ENCODE measurements at regions not wholly inside any gene's neighbourhood (a gene's known extent, or its start where the extent isn't known, plus 50 kb on each side); places are given as distances from the start of the nearest gene placed in this dataset.

DNA sequence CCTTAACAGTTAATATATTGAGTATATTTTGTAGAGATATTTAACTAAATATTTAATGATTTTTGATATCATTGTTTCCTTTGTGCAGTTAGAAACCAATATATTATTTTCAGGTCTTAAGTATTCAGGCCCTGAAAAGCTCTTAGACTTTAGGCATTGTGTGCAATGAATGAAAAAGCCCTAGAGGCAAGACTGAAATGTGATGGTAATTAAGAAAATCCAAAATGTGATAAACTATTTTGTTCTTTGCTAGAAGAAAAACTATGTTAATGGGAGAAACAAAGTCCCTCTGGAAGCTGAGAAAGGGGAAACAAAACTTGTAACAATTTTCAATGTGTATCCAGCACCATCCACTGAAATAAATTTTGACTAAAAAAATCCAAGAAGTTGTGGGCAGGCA is 54.6 kb upstream of the SSR3 start:
- H3K4me1 Mint-ChIP-seq, result peaks cover 42% of the 10 kb centered on the region
- Histone ChIP-seq H3K9ac (no peak overlapping the region), H3K36me3 (no peaks in the 10 kb centered on the region), H2AFZ (replicated peaks) (no peak overlapping the region), H3K9me3 (ENCODE audit: low read depth) (no peaks in the 10 kb centered on the region), H4K20me1 (ENCODE audit: low read depth) (no peaks in the 10 kb centered on the region), H3K79me2 (ENCODE audit: low read depth) (no peaks in the 10 kb centered on the region), H3F3A (ENCODE audit: low read depth) (peaks cover 14% of the 10 kb centered on the region), H3K27me3 (peaks cover 22% of the 10 kb centered on the region), H3K4me3 (no peak overlapping the region), H3K4me2 (no peak overlapping the region), H3K4me1 (peaks cover 10% of the 10 kb centered on the region), H3K27ac (no peak overlapping the region)
- DNase-seq (ENCODE audit: low spot score), result no peak
- TF ChIP-seq, protein P1, sequence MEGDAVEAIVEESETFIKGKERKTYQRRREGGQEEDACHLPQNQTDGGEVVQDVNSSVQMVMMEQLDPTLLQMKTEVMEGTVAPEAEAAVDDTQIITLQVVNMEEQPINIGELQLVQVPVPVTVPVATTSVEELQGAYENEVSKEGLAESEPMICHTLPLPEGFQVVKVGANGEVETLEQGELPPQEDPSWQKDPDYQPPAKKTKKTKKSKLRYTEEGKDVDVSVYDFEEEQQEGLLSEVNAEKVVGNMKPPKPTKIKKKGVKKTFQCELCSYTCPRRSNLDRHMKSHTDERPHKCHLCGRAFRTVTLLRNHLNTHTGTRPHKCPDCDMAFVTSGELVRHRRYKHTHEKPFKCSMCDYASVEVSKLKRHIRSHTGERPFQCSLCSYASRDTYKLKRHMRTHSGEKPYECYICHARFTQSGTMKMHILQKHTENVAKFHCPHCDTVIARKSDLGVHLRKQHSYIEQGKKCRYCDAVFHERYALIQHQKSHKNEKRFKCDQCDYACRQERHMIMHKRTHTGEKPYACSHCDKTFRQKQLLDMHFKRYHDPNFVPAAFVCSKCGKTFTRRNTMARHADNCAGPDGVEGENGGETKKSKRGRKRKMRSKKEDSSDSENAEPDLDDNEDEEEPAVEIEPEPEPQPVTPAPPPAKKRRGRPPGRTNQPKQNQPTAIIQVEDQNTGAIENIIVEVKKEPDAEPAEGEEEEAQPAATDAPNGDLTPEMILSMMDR (IDR thresholded peaks at IDR 0.05), result no peak
- no peaks in the 10 kb centered on the region for H3K9me3 Mint-ChIP-seq
- peak overlapping the region; percentile 36 for H3K27ac Mint-ChIP-seq
- no peak overlapping the region for H3K4me3 Mint-ChIP-seq
- H3K36me3 Mint-ChIP-seq, result no peaks in the 10 kb centered on the region
- peaks cover 4% of the 10 kb centered on the region for H3K27me3 Mint-ChIP-seq (ENCODE audit: insufficient read depth, low read depth)

DNA sequence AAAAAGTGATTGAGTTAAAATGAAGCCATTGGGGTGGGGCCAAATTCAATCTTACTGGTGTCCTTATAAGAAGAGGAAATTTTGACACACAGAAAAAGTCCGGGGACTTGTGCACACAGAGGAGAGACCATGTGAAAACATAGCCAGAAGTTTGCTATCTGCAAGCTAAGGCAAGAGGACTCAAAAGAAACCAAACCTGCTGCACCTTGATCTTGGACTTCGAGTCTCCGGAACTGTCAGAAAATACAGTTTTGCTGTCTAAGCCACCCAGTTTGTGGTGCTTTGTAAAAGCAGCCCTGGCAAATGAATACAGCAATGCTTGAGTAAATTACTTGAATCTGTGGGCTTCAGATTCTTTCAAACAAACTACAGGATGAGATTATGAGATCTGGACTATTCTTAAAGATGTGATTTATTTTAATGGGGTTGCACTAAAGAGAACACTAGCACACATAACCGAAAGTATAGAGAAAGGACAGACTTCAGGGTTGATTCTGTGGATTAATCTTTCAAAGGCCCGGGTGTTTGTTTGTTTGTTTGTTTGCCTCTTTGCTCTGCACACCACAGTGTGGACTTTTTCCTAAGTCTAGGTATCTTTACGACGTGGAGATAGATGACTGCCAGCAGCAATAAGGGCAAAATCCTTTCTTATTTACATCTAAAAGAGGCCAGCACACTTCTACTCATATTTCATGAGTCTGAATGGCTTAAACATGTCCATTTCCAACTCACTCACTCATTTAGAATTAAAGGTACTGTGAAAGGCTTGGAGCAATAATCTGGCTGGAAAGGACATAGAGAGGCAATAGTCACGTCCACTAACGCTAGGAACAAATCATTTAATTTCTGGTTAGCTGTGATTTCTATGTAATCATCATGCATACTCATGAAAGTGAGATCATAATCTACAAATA is 53.9 kb upstream of the SSR3 start:
- H3K9ac ChIP-seq, result no peak overlapping the region
- no peaks in the 10 kb centered on the region for H3K9me3 ChIP-seq (ENCODE audit: low read depth)
- H3K4me2 ChIP-seq, result no peak overlapping the region
- H3K36me3 Mint-ChIP-seq, result no peaks in the 10 kb centered on the region
- H3K4me1 Mint-ChIP-seq, result peaks cover 39% of the 10 kb centered on the region
- H3K27me3 Mint-ChIP-seq (ENCODE audit: insufficient read depth, low read depth), result peaks cover 4% of the 10 kb centered on the region
- H3K27me3 ChIP-seq, result peaks cover 22% of the 10 kb centered on the region
- no peaks in the 10 kb centered on the region for H4K20me1 ChIP-seq (ENCODE audit: low read depth)
- no peak overlapping the region for H2AFZ ChIP-seq (replicated peaks)
- no peak overlapping the region for H3K27ac Mint-ChIP-seq
- H3K4me3 Mint-ChIP-seq, result no peak overlapping the region
- H3F3A ChIP-seq (ENCODE audit: low read depth), result peaks cover 14% of the 10 kb centered on the region
- no peaks in the 10 kb centered on the region for H3K9me3 Mint-ChIP-seq
- H3K27ac ChIP-seq, result no peak overlapping the region
- peaks cover 9% of the 10 kb centered on the region for H3K4me1 ChIP-seq
- H3K79me2 ChIP-seq (ENCODE audit: low read depth), result no peaks in the 10 kb centered on the region
- H3K4me3 ChIP-seq, result no peak overlapping the region
- H3K36me3 ChIP-seq, result no peaks in the 10 kb centered on the region
- no peak for DNase-seq (ENCODE audit: low spot score)
- TF ChIP-seq, protein P1 (IDR thresholded peaks at IDR 0.05), result no peak
- TF ChIP-seq EZH2phosphoT487 (IDR thresholded peaks at IDR 0.05), result no peak
- no peak for TF ChIP-seq EZH2 (IDR thresholded peaks at IDR 0.05)

DNA sequence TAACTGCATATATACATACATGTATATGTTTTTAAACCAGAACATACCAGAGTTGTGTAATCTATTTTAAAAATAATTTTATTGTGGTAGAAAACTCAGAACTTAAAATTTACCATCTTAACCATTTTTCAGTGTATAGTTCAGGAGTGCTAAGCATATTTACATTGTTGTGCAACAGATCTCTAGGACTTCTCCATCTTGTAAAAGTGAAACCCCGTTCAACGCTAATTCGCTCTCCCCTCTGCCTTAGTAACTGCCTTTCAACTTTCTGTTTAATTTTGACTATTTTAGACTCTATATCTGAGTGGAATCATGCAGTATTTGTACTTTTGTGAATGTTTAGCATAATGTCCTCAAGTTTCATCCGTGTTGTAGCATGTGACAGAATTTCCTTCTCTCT is 51.8 kb upstream of the SSR3 start:
- no peak for TF ChIP-seq EZH2 (IDR thresholded peaks at IDR 0.05)
- no peak for TF ChIP-seq EZH2phosphoT487 (IDR thresholded peaks at IDR 0.05)
- TF ChIP-seq, protein P1 (IDR thresholded peaks at IDR 0.05), result no peak
- Histone ChIP-seq H2AFZ (replicated peaks) (no peak overlapping the region), H3K4me3 (no peak overlapping the region), H3K4me2 (peak overlapping the region; percentile 74), H3K27ac (no peak overlapping the region), H3K4me1 (peaks cover 9% of the 10 kb centered on the region), H4K20me1 (ENCODE audit: low read depth) (no peaks in the 10 kb centered on the region), H3K9me3 (ENCODE audit: low read depth) (no peaks in the 10 kb centered on the region), H3F3A (ENCODE audit: low read depth) (peaks cover 14% of the 10 kb centered on the region), H3K27me3 (peaks cover 22% of the 10 kb centered on the region), H3K9ac (no peak overlapping the region), H3K36me3 (no peaks in the 10 kb centered on the region), H3K79me2 (ENCODE audit: low read depth) (no peaks in the 10 kb centered on the region)
- no peak overlapping the region for H3K27ac Mint-ChIP-seq
- H3K9me3 Mint-ChIP-seq, result no peaks in the 10 kb centered on the region
- peaks cover 39% of the 10 kb centered on the region for H3K4me1 Mint-ChIP-seq
- H3K27me3 Mint-ChIP-seq (ENCODE audit: insufficient read depth, low read depth), result peaks cover 4% of the 10 kb centered on the region
- H3K4me3 Mint-ChIP-seq, result no peak overlapping the region
- DNase-seq (ENCODE audit: low spot score), result no peak
- no peaks in the 10 kb centered on the region for H3K36me3 Mint-ChIP-seq
